GM18520 (cell line): ENCODE measurements at regions not wholly inside any gene's neighbourhood (a gene's known extent, or its start where the extent isn't known, plus 50 kb on each side); places are given as distances from the start of the nearest gene placed in this dataset.

Experiments used
- ATAC-seq: cut with Tn5 transposase; IDR thresholded peaks from one replicate; pipeline ENCODE4 v1.9.1; 2021; ENCODE audit not compliant: unreplicated experiment

GRCh38 chr6:56407883-56408410 is 160.6 kb upstream of the COL21A1 start:
- ATAC-seq: no peak

- peak; percentile 71 for ATAC-seq
Observed at GRCh38 chr6:56406276-56407269, 159.2 kb upstream of the COL21A1 start.

GRCh38 chr6:56404599-56404998 is 157.2 kb upstream of the COL21A1 start:
- ATAC-seq: no peak

GRCh38 chr6:56403745-56404144 is 156.4 kb upstream of the COL21A1 start:
- no peak for ATAC-seq

GRCh38 chr6:56401477-56402070 is 154.2 kb upstream of the COL21A1 start:
- ATAC-seq: no peak

- no peak for ATAC-seq
Observed at GRCh38 chr6:56400273-56400672, 152.9 kb upstream of the COL21A1 start.

GRCh38 chr6:56399672-56400263 is 152.4 kb upstream of the COL21A1 start:
- no peak for ATAC-seq

GRCh38 chr6:56399250-56399671 is 151.9 kb upstream of the COL21A1 start:
- ATAC-seq: no peak

- ATAC-seq: no peak
Observed at GRCh38 chr6:56396435-56396834, 149.1 kb upstream of the COL21A1 start.

GRCh38 chr6:56393615-56394612 is 146.5 kb upstream of the COL21A1 start:
- ATAC-seq: no peak

GRCh38 chr6:56388415-56388755 is 141.0 kb upstream of the COL21A1 start:
- no peak for ATAC-seq

- ATAC-seq: no peak
Observed at GRCh38 chr6:56387621-56388414, 140.4 kb upstream of the COL21A1 start.

- ATAC-seq: no peak
Observed at GRCh38 chr6:56386717-56387116, 139.3 kb upstream of the COL21A1 start.

GRCh38 chr6:56385981-56386593 is 138.7 kb upstream of the COL21A1 start:
- ATAC-seq: no peak

- ATAC-seq: no peak
Observed at GRCh38 chr6:56383160-56383559, 135.8 kb upstream of the COL21A1 start.

GRCh38 chr6:56382416-56382940 is 135.1 kb upstream of the COL21A1 start:
- no peak for ATAC-seq

- ATAC-seq: no peak
Observed at GRCh38 chr6:56381801-56382251, 134.4 kb upstream of the COL21A1 start.

- no peak for ATAC-seq
Observed at GRCh38 chr6:56380476-56380875, 133.1 kb upstream of the COL21A1 start.
